ENCODE measurements at regions not wholly inside any gene's neighbourhood (a gene's known extent, or its start where the extent isn't known, plus 50 kb on each side); places are given as distances from the start of the nearest gene placed in this dataset.
A peak's percentile ranks its signal among the peaks of the same experiment; 100 is the strongest.

DNA sequence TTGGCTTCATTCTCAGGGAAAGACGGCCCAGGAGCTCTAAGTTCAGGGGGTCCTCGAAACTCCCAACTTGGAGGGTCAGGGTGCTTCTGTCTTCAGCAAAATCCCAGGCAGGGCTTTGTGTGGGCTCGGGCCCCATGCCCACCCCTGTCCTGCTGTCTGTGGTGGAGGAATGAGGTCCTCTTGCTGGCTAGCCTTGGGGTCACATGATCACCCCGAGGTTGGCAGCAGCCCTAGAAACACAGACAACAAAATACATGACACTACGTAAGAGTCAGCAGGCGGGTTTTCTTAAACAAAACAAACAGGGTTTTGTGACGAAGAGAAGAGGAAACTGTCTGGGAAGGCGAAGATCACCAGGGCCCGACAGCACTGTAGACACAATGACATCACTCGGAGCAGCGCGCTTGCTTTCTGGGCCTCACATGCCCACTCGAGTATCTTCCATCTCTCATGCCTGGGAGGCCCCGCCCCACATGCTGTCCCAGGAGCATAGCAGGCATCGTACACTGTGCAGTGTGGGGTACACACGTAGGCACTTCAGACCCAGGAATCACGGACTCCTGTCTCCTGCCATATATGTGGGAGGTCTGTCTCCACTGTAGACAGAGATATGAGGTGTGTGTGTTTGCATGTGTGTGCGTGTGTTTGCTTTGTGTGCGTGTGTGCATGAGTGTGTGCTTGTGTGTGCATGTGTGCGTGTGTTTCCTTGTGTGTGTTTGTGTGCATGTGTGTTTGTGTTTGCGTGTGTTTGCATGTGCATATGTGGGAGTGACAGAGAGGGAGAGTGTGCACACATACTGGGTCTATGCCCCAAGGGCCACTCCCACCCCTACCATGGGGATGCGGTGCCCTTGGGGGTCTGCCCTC lies 94.7 kb downstream of the SIK1 start:
- Histone ChIP-seq H3K4me3 (ENCODE audit: low read length) (no peak overlapping the region), H3K27me3 (ENCODE audit: control insufficient read depth, insufficient read depth, low read length, poor library complexity, severe bottlenecking) (no peaks in the 10 kb centered on the region), H3K9ac (ENCODE audit: extremely low read depth, low read length, poor library complexity, severe bottlenecking) (no peak overlapping the region), H3K9me3 (ENCODE audit: control insufficient read depth, low read length) (no peaks in the 10 kb centered on the region), H3K36me3 (ENCODE audit: control insufficient read depth, insufficient read depth, low read length) (no peaks in the 10 kb centered on the region), H3K27ac (ENCODE audit: low read depth, low read length) (peak overlapping the region; percentile 88), H3K4me1 (ENCODE audit: control insufficient read depth, insufficient read depth, low read length) (peaks cover 12% of the 10 kb centered on the region)
- Mint-ChIP-seq H3K27ac (peak overlapping the region; percentile 15), H3K36me3 (ENCODE audit: low read depth) (no peaks in the 10 kb centered on the region), H3K9me3 (no peaks in the 10 kb centered on the region), H3K4me1 (peaks cover 19% of the 10 kb centered on the region), H3K27me3 (ENCODE audit: insufficient read depth) (no peaks in the 10 kb centered on the region), H3K4me3 (no peak overlapping the region)
- 91 to 95% methylated on average over 14 to 22 of the region's 22 CpGs for WGBS, 2 experiments (ENCODE audit: insufficient coverage in 1 of 2, insufficient read length in 1 of 2)
- TF ChIP-seq, protein P1, sequence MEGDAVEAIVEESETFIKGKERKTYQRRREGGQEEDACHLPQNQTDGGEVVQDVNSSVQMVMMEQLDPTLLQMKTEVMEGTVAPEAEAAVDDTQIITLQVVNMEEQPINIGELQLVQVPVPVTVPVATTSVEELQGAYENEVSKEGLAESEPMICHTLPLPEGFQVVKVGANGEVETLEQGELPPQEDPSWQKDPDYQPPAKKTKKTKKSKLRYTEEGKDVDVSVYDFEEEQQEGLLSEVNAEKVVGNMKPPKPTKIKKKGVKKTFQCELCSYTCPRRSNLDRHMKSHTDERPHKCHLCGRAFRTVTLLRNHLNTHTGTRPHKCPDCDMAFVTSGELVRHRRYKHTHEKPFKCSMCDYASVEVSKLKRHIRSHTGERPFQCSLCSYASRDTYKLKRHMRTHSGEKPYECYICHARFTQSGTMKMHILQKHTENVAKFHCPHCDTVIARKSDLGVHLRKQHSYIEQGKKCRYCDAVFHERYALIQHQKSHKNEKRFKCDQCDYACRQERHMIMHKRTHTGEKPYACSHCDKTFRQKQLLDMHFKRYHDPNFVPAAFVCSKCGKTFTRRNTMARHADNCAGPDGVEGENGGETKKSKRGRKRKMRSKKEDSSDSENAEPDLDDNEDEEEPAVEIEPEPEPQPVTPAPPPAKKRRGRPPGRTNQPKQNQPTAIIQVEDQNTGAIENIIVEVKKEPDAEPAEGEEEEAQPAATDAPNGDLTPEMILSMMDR (conservative IDR thresholded peaks at IDR 0.05) = no peak
- DNase-seq = no peak

DNA sequence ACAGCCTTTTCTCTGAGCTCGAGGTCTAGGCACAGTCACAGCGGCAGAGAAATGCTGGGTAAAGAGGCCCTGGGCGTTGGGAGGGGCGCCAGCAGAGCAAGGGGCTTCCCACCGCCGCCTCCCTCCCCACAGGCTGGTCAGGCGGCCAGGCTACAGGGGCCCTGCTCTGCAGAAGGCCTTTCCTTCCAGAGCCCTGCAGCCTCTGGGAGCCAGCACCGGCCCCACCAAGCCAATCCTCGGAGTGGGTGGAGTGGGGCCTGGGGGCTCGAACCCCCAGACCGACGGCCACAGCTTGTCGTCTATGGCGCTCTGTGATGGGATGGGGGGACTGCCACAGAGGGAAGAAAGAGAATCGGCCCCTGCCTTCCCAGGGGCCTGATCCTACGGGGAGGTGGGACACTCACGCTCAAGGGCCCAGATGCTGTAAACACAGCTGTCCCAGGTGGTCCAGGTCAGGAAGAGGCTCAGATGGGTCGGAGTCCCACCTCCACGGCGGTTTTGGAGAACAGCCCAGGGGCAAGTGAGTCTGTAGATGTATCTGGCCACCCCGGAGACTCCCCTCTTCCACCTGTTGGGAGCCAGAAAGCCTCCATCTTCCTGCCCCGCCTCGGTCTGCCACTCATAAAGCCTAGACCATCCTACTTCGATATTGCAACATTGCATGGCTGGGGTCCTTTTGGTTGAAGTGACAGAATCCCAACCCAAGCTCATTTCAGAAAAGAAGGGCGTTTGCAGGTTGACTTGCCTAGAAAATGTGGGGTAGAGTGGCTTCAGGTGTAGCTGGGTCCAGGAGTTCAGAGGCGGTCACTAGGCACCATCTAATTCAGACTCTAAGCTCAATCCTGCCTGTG lies 95.6 kb downstream of the SIK1 start:
- Histone ChIP-seq H3K4me3 (ENCODE audit: low read length) (no peak overlapping the region), H3K9me3 (ENCODE audit: control insufficient read depth, low read length) (no peaks in the 10 kb centered on the region), H3K27me3 (ENCODE audit: control insufficient read depth, insufficient read depth, low read length, poor library complexity, severe bottlenecking) (no peaks in the 10 kb centered on the region), H3K4me1 (ENCODE audit: control insufficient read depth, insufficient read depth, low read length) (peaks cover 12% of the 10 kb centered on the region), H3K27ac (ENCODE audit: low read depth, low read length) (no peak overlapping the region), H3K36me3 (ENCODE audit: control insufficient read depth, insufficient read depth, low read length) (no peaks in the 10 kb centered on the region), H3K9ac (ENCODE audit: extremely low read depth, low read length, poor library complexity, severe bottlenecking) (no peak overlapping the region)
- 84 to 87% methylated on average over 14 to 26 of the region's 26 CpGs for WGBS, 2 experiments (ENCODE audit: insufficient coverage in 1 of 2, insufficient read length in 1 of 2)
- TF ChIP-seq, protein P1 (conservative IDR thresholded peaks at IDR 0.05) = no peak
- H3K36me3 Mint-ChIP-seq (ENCODE audit: low read depth) = no peaks in the 10 kb centered on the region
- H3K4me1 Mint-ChIP-seq = peaks cover 19% of the 10 kb centered on the region
- H3K27ac Mint-ChIP-seq = no peak overlapping the region
- DNase-seq = no peak
- H3K27me3 Mint-ChIP-seq (ENCODE audit: insufficient read depth) = no peaks in the 10 kb centered on the region
- no peaks in the 10 kb centered on the region for H3K9me3 Mint-ChIP-seq
- no peak overlapping the region for H3K4me3 Mint-ChIP-seq

DNA sequence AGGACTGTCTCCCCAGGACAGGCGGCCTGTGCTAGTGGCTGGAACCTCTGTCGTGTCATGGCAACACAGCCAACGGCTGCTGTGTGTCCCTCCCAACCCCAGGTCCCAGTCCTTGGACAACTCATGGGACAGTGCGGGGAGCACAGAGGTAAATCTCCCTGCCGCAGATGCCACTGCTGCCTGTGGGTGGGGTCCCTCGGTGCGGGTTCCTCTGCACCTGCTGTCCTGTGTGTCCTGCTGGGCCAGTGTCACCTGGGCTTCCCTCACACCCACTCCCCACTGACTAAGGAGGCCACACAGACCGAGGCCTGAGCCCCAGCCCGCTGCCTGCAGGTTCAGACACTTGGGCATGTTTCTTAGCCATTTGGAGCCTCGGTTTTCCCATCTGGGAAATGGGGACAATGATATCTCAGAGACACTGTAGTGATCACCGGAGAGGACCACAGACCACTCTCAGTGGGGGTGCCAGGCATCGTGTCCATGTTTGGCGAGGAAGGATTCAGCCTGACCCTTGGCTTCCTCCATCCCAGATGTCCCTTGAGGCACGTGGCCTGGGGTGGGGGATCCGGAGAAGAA lies 96.5 kb downstream of the SIK1 start:
- Mint-ChIP-seq H3K9me3 (no peaks in the 10 kb centered on the region), H3K4me3 (no peak overlapping the region), H3K27me3 (ENCODE audit: insufficient read depth) (no peaks in the 10 kb centered on the region), H3K36me3 (ENCODE audit: low read depth) (no peaks in the 10 kb centered on the region), H3K4me1 (peaks cover 19% of the 10 kb centered on the region), H3K27ac (no peak overlapping the region)
- Histone ChIP-seq H3K36me3 (ENCODE audit: control insufficient read depth, insufficient read depth, low read length) (no peaks in the 10 kb centered on the region), H3K4me3 (ENCODE audit: low read length) (no peak overlapping the region), H3K27ac (ENCODE audit: low read depth, low read length) (no peak overlapping the region), H3K4me1 (ENCODE audit: control insufficient read depth, insufficient read depth, low read length) (peaks cover 12% of the 10 kb centered on the region), H3K9me3 (ENCODE audit: control insufficient read depth, low read length) (no peaks in the 10 kb centered on the region), H3K27me3 (ENCODE audit: control insufficient read depth, insufficient read depth, low read length, poor library complexity, severe bottlenecking) (no peaks in the 10 kb centered on the region), H3K9ac (ENCODE audit: extremely low read depth, low read length, poor library complexity, severe bottlenecking) (no peak overlapping the region)
- DNase-seq = no peak
- TF ChIP-seq, protein P1 (conservative IDR thresholded peaks at IDR 0.05) = no peak
- WGBS, 2 experiments (ENCODE audit: insufficient coverage in 1 of 2, insufficient read length in 1 of 2) = 86 to 92% methylated on average over 11 to 15 of the region's 15 CpGs
